Esophagus muscularis mucosa (tissue), 3 donors: ENCODE measurements at regions not wholly inside any gene's neighbourhood (a gene's known extent, or its start where the extent isn't known, plus 50 kb on each side); places are given as distances from the start of the nearest gene placed in this dataset.

ENCODE experiments used
- CTCF ChIP-seq, 3 experiments: fragments of 200-600 bp in 2 of 3; fragments of 450-650 bp in 1 of 3; sonication (generic) in 2 of 3; IDR thresholded peaks; one replicate each; pipeline ENCODE4 v1.5.1; 2017 to 2019; ENCODE audit warnings: antibody characterized with exemption in 3 of 3, mild to moderate bottlenecking in 2 of 3, moderate library complexity in 1 of 3
- POLR2A ChIP-seq: fragments of 450-650 bp; IDR thresholded peaks from one replicate; pipeline ENCODE4 v1.6.1; 2017; ENCODE audit warnings: antibody characterized with exemption, moderate library complexity, mild to moderate bottlenecking, low read depth
- POLR2AphosphoS5 ChIP-seq, 2 donors: sonication (generic); formaldehyde crosslinking; IDR thresholded peaks; one replicate each; pipeline ENCODE4 v1.6.1; 2017; ENCODE audit warnings: antibody characterized with exemption in 2 of 2

- TF ChIP-seq CTCF (IDR thresholded peaks at IDR 0.05) (no peak), POLR2A (no peak), POLR2AphosphoS5 (IDR thresholded peaks at IDR 0.05) (no peak)
Measured at GRCh38 chr15:31571676-31572075, 245.0 kb downstream of the KLF13 start.
